Mammary epithelial cell (primary cell): ENCODE measurements at regions not wholly inside any gene's neighbourhood (a gene's known extent, or its start where the extent isn't known, plus 50 kb on each side); places are given as distances from the start of the nearest gene placed in this dataset.

Experiments
- CTCF ChIP-seq, 2 donors: IDR thresholded peaks in 1 of 2; conservative IDR thresholded peaks in 1 of 2; 2 replicates each; pipeline ENCODE4 v1.5.1; 2011 to 2012; ENCODE audit warnings: inconsistent platforms in 2 of 2, low read length in 2 of 2, mild to moderate bottlenecking in 2 of 2, control low read depth in 1 of 2, low read depth in 1 of 2; ENCODE audit not compliant: insufficient read depth in 1 of 2; ENCODE audit errors: extremely low read depth in 1 of 2
- EZH2 ChIP-seq: IDR thresholded peaks from 2 replicates; pipeline ENCODE4 v1.6.1; 2012; ENCODE audit warnings: low read length, inconsistent platforms, borderline replicate concordance

- no peak for TF ChIP-seq CTCF (conservative IDR thresholded peaks at IDR 0.05 in 1 of 2, IDR thresholded peaks at IDR 0.05 in 1 of 2; ENCODE audit: extremely low read depth in 1 of 2, insufficient read depth in 1 of 2, low read depth in 1 of 2, low read length in 2 of 2)
- no peak for TF ChIP-seq EZH2
These were observed 337.3 kb upstream of the ATP10A start for GRCh38 chr15:26200427-26200826.
